SHP77 (cell line): ENCODE measurements at regions not wholly inside any gene's neighbourhood (a gene's known extent, or its start where the extent isn't known, plus 50 kb on each side); places are given as distances from the start of the nearest gene placed in this dataset.

Source experiments
- DNase-seq, 2 experiments: peaks; one replicate each; lab custom pipeline; 2025; lab: John Stamatoyannopoulos, UW

GRCh38 chr19:30629086-30629485, 256.9 kb downstream of the ZNF536 start:
- no peak for DNase-seq

GRCh38 chr19:30626626-30626966, 254.4 kb downstream of the ZNF536 start:
- no peak for DNase-seq

DNA sequence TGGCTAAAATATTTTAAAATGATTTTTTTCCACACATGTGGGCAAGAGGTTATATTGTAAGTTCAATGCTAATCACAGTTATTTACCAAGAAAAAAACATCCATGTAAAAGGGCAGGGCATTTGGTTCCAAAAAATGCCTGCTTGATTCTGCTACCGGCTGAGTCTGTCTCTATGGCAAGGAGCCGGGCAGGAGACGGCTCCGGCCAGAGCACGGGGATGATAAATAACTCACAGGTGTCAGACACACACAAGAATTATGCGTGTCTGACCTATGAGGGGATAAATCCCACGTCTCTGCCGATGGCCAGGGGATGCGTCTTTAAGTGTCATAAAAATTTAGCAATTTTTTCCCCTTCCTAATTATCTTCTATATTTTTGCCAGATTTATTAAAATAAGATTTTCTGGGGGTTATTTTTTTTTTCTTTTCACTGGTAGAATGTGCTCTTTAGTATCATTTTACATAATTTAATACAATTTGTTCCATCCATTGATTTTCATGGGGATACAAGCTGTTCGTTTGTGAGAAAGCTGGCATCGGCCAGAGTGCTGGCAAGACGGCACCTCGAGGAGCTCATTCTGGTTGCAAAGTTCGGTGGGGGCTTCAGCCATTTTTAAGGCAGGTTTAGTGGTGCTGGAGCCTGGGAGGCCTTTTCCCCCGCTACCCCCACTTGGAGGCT, 253.9 kb downstream of the ZNF536 start:
- no peak for DNase-seq

- DNase-seq = no peak
Measured at GRCh38 chr19:30622276-30622675, 250.1 kb downstream of the ZNF536 start.

GRCh38 chr19:30621326-30621920, 249.2 kb downstream of the ZNF536 start:
- DNase-seq = no peak

DNA sequence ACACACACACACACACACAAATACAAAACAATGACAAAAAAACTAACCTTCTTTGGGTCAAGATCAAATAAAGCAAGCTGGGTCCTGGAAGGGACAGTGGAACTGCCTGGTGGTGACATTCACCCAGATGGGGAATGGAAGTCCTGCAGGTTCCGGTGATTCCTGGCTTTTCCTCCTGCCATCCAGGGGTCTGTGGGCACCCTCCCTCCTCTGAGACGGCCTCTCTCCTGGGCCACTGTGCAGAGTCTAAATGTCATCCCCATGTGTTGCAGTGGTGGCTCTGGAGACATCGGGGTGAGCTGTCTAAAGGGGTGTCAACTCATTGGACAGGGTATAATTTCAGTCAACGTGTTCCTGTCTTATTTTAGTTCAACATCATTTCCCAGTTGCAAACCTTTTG, 248.2 kb downstream of the ZNF536 start:
- no peak for DNase-seq

GRCh38 chr19:30609656-30610270, 237.6 kb downstream of the ZNF536 start:
- DNase-seq = no peak

- no peak for DNase-seq
Measured at GRCh38 chr19:30608471-30608870, 236.3 kb downstream of the ZNF536 start.
